Stimulated activated CD8-positive, alpha-beta memory T cell treated with anti-CD3 and anti-CD28 coated beads, Interleukin-4, amount 100 ng/mL, for 24 hours (primary cell): ENCODE measurements at regions not wholly inside any gene's neighbourhood (a gene's known extent, or its start where the extent isn't known, plus 50 kb on each side); places are given as distances from the start of the nearest gene placed in this dataset.
"Not testable (repeated sequence)": the region's sequence is repeated elsewhere in the genome, so short reads cannot be mapped to it uniquely, and the experiment has no call there.

Experiments
- DNase-seq: peaks from one replicate; pipeline ENCODE4 v3.0.0-alpha.2; 2020; ENCODE audit warnings: low read depth

DNA sequence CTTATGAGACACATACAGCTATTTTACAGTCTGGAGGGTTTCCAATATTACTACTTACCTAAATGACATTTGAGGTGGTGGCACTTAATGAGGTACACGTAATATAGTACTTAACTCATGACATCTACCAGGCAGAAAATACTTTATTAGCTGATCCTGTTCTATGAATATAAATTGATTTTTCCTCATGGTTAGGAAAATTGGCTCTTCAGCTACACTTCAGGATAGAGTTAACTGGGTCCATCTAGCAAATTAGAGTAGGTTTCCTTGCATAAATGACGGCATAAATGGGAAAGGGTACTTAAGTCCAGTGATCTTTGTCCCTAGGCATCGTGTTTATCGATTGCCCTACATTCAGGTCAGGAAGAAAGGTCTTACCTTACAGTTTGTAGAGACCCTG, 988.8 kb upstream of the TMPRSS15 start:
- no peak for DNase-seq

- DNase-seq = no peak
Measured at GRCh38 chr21:19400223-19400770, 996.7 kb upstream of the TMPRSS15 start.

- DNase-seq = no peak
Measured at GRCh38 chr21:19402870-19403269, 999.3 kb upstream of the TMPRSS15 start.

- no peak for DNase-seq
Measured at GRCh38 chr21:19405326-19405725, 1001.7 kb upstream of the TMPRSS15 start.

DNA sequence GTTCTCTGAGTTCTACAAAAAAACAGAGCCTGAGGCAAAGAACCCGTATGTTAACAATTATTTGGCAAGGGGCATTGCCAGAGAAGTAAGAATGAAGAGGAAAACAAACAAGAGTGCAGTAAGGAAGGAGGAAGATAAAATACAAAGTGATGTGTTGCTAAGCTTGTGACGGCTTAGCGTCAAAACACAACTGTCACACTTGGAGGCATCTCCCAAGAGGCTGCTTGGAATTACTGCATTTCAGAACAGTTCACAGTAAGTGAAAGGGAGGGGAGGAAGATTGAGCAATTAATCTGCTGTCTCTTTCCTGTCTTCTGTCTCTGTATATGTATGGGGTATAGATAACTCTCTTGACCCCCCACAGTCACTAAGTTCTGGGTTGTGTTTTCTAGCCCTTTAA, 1017.0 kb upstream of the TMPRSS15 start:
- DNase-seq = no peak

GRCh38 chr21:19433623-19434022, 1030.0 kb upstream of the TMPRSS15 start:
- no peak for DNase-seq

DNA sequence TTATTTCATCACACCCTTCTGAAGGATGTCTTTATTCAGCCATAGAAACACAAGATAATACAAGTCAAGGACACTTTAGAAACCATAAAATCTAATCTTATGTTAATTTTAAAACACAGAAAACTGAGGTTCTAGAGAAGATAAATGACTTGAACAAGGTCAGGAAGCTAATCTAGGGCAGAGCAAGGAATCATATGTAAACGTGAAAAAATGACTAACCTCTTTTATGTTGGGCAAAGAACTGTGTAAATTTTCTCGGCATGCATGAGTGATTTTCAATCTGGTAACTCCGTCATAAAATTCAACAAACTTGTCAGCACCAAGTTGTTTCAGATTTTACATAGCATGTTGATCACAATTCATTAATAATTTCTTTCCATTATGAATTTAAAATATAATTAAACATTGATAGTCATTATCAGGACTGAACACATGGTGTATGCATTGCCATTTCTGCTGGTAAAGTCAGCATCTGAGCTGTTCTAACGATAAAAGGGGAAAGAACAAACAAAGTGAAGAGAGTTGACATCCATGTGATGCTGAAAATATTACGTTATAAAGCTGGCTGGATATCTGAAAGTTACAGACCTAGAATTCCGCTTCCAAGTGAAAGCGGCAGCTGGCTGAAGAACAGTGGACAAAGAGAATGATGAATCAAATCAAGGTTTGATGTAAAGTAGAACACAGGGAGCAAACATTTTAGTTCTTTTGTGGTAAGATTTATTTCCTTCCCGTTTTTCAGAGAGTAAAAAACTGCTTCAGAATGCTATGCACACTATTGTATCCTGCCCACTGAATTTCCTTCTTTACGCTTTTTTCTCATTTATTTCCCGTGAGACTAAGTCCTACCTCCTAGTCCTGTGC, 1037.4 kb upstream of the TMPRSS15 start:
- no peak for DNase-seq

GRCh38 chr21:19458295-19458694, 1054.7 kb upstream of the TMPRSS15 start:
- no peak for DNase-seq

DNA sequence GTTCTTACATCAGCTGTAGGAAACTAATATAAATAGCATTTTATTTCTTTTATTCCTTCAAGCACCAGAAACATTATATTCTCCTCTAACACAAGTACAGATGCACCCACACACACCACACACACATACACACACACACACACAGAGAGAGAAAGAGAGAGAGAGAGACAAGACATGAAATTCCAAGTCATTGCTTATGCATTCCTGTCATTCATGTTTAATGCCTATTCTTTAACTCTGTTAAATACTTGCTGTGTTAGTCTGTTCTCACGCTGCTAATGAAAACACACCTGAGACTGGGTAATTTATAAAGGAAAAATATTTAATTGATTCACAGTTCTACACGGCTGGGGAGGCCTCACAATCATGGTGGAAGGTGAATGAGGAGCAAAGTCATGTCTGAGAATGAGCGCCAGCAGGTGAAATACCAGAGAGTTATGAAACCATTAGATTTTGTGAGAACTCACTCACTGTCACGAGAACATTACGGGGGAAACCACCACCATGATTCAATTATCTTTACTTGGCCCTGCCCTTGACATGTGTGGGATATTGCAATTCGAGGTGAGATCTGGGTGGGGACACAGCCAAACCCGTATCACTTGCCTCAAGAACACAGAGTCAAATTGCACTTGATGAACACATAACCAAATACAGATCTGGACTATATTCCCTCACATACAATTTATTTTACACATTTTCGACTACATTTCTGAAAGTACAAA, 1058.1 kb upstream of the TMPRSS15 start:
- no peak for DNase-seq

DNA sequence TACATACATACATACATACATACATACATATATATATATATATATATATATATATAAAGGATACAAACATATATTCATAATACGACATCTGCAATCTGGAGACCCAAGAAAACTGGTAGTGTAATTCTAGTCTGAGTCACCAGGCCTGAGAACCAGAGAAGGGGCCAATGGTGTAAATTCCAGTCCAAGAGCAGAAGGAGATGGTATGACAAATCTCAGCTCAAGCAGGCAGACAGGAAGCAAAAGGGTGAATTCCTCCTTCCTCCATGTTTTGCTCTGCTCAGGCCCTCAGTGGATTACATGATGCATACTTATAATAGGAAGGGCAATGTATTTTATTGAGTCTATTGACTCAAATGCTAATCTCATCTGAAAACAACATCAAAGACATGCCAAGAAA, 1060.4 kb upstream of the TMPRSS15 start:
- DNase-seq = no peak

- no peak for DNase-seq
Measured at GRCh38 chr21:19468991-19469715, 1065.6 kb upstream of the TMPRSS15 start.

- no peak for DNase-seq
Measured at GRCh38 chr21:19475525-19475924, 1071.9 kb upstream of the TMPRSS15 start.

DNA sequence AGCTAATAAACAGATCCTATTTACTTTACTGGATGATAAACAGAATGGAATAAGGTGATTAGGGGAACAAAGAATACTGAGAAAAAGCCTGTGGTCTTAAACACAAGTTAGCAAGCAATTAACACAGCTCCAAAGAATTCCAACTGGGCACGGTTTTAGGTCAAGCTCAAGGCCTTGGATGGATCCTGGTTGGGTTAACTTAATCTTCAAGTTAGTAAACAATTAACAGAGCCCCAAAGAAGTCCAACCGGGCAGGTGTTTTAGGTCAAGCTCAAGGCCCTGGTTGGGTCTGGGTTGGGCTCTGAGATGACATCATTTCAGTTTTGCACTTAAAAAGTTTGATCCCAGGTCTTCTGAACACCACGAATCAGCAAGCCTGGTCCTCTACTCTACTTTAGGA, 1086.3 kb upstream of the TMPRSS15 start:
- DNase-seq = no peak

- DNase-seq = no peak
Measured at GRCh38 chr21:19490481-19490880, 1086.9 kb upstream of the TMPRSS15 start.

- not testable (repeated sequence) for DNase-seq
Measured at GRCh38 chr21:19493437-19494241, 1090.1 kb upstream of the TMPRSS15 start.

DNA sequence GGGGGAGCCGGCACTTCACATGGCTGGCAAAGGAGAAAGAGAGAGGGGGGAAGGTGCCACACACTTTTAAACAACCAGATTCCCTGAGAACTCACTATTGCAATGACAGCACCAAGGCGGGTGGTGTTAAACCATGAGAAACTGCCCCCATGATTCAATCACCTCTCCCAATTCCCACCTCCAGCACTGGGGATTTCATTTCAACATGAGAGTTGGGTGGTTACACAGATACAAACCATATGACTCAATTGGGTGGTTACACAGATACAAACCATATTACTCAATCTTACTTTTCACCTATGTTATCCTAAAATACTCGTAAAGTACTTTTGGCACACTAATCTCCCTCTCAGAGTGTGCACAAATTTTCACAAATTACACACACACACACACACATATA, 1097.5 kb upstream of the TMPRSS15 start:
- no peak for DNase-seq

DNA sequence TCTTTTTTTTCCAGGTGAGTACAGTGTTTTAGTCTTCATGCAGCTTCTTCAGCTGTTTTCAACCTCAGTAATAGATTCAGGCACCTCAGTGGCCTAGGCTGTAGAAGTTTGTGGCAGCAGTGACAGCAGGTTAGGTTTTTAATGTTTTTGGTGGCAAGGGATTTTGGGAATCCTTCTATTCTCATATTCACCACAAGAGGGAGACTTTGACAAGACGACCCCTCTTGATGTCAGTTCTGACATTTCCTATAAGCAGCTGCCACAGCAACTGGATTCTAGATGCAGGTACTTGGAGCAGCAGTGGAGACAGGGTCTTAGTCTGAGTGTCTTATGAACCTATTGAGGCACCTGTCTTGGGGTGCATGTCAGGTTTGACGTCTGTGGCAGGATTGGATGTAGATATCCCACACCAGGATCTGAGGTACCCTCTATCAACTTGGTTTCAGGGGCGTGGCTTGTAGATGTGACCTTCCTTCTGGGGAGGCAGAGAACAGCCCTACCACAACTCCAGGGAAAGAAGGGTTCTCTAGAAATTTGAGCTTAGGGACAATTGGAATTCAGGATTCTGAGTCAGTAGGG, 1104.2 kb upstream of the TMPRSS15 start:
- DNase-seq = no peak

- no peak for DNase-seq
Measured at GRCh38 chr21:19508442-19508841, 1104.9 kb upstream of the TMPRSS15 start.

DNA sequence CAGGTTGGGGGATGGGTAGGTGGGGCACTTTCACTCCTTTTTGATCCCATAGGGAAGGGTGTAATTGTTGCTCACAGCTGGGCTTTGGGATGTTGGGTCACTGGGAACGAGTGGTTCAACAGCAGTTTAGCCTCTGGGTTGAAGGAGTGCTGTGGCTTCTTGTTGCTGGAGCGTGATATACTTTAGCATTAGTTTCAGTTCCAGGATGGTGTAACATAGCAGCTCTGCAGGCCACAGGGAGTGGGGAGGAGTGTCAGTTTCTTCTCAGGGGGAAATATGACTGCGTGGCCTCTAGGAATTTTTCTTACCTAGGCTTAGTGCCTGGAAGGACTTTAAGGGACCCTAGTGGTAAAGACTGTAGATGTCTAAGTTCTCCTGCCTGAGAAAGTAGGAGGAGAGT, 1105.3 kb upstream of the TMPRSS15 start:
- DNase-seq = no peak

DNA sequence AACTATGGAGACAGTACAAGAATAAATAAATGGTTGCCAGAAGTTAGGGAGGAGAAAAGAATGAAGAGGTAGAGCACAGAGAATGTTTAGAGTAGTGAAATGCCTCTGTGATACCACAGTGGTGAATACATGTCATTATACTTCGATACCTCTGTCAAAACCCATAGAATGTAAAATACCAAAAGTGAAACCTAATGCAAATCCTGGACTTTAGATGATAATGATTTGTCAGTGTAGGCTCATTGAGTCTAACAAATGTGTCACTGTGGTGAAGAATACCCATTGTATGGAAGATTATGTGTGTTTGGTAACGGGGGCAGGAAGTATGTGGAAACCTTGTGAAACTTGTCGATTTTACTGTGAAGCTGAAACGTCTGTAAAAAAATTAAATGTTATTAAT, 1106.5 kb upstream of the TMPRSS15 start:
- no peak for DNase-seq

GRCh38 chr21:19510653-19511052, 1107.1 kb upstream of the TMPRSS15 start:
- DNase-seq = no peak
